Testis (tissue), 2 donors: ENCODE measurements at regions not wholly inside any gene's neighbourhood (a gene's known extent, or its start where the extent isn't known, plus 50 kb on each side); places are given as distances from the start of the nearest gene placed in this dataset.

ENCODE experiments used
- DNase-seq: peaks from one replicate; pipeline ENCODE4 v3.0.0-alpha.2; 2019
- H3K27ac ChIP-seq, 2 donors: fragments of 200-600 bp; sonication (generic); one replicate each; pipeline ENCODE4 v1.5.1; 2019
- H3K27me3 ChIP-seq: fragments of 200-600 bp; sonication (generic); one replicate; pipeline ENCODE4 v1.5.1; 2019
- H3K36me3 ChIP-seq: fragments of 200-600 bp; sonication (generic); one replicate; pipeline ENCODE4 v1.5.1; 2017; ENCODE audit warnings: low read depth; ENCODE audit errors: missing control alignments
- H3K4me1 ChIP-seq: fragments of 200-600 bp; sonication (generic); one replicate; pipeline ENCODE4 v1.5.1; 2019
- H3K4me3 ChIP-seq, 2 donors: fragments of 200-600 bp; sonication (generic); one replicate each; pipeline ENCODE4 v1.5.1; 2017 to 2019
- H3K9me3 ChIP-seq: fragments of 200-600 bp; sonication (generic); one replicate; pipeline ENCODE4 v1.5.1; 2017
- CTCF ChIP-seq, 3 experiments: fragments of 450-650 bp in 2 of 3; fragments of 200-600 bp in 1 of 3; sonication (generic) in 1 of 3; IDR thresholded peaks; one replicate each; pipeline ENCODE4 v1.5.1; 2016 to 2019; ENCODE audit warnings: antibody characterized with exemption in 3 of 3, mild to moderate bottlenecking in 2 of 3, moderate library complexity in 1 of 3
- POLR2A ChIP-seq: fragments of 450-650 bp; IDR thresholded peaks from one replicate; pipeline ENCODE4 v1.6.1; 2017; ENCODE audit warnings: antibody characterized with exemption, mild to moderate bottlenecking, moderate library complexity
- WGBS, 2 donors: methylation state at CpG; one replicate each; pipeline ENCODE4 v1.1.5; 2018; 5-methylcytosine and 5-hydroxymethylcytosine counted together
- intact Hi-C: fragments of 100-400 bp; cut with DNase I; formaldehyde crosslinking; loops from one replicate; pipeline ENCODE4 v1.15.1; 2023; ENCODE audit warnings: low total_unique reads

GRCh38 chr12:69074556-69075349, 141.8 kb upstream of the CPM start:
- no peak for TF ChIP-seq POLR2A
- TF ChIP-seq CTCF (IDR thresholded peaks at IDR 0.05), result no peak
- H3K27ac ChIP-seq, result no peak overlapping the region
- intact Hi-C loops, result no loop called here
- DNase-seq, result no peak
- no peaks in the 10 kb centered on the region for H3K9me3 ChIP-seq
- H3K4me3 ChIP-seq, result no peak overlapping the region
- H3K27me3 ChIP-seq, result no peaks in the 10 kb centered on the region
- H3K36me3 ChIP-seq, result no peaks in the 10 kb centered on the region
- WGBS, 2 donors, result 84 to 89% methylated on average over 5 of the region's 5 CpGs
- no peaks in the 10 kb centered on the region for H3K4me1 ChIP-seq

- no peak overlapping the region for H3K4me3 ChIP-seq
- H3K4me1 ChIP-seq, result no peaks in the 10 kb centered on the region
- no peak for DNase-seq
- H3K27ac ChIP-seq, result no peak overlapping the region
- no peaks in the 10 kb centered on the region for H3K9me3 ChIP-seq
- no peaks in the 10 kb centered on the region for H3K36me3 ChIP-seq
- intact Hi-C loops, result no loop called here
- no peaks in the 10 kb centered on the region for H3K27me3 ChIP-seq
- WGBS, 2 donors, result 72 to 86% methylated on average over 5 of the region's 5 CpGs
- TF ChIP-seq CTCF (IDR thresholded peaks at IDR 0.05), result no peak
- no peak for TF ChIP-seq POLR2A
Observed at GRCh38 chr12:69083689-69084088, 150.7 kb upstream of the CPM start.

- intact Hi-C loops, result no loop called here
- DNase-seq, result no peak
- Histone ChIP-seq H3K9me3 (no peaks in the 10 kb centered on the region), H3K4me1 (no peaks in the 10 kb centered on the region), H3K4me3 (no peak overlapping the region), H3K27ac (no peak overlapping the region), H3K36me3 (no peaks in the 10 kb centered on the region), H3K27me3 (no peaks in the 10 kb centered on the region)
- no peak for TF ChIP-seq POLR2A
- TF ChIP-seq CTCF (IDR thresholded peaks at IDR 0.05), result no peak
Observed at GRCh38 chr12:69084816-69085378, 151.9 kb upstream of the CPM start.

- intact Hi-C loops, result no loop called here
- TF ChIP-seq POLR2A, result no peak
- Histone ChIP-seq H3K4me3 (no peak overlapping the region), H3K36me3 (no peaks in the 10 kb centered on the region), H3K27me3 (no peaks in the 10 kb centered on the region), H3K9me3 (no peaks in the 10 kb centered on the region), H3K27ac (no peak overlapping the region), H3K4me1 (peaks cover 7% of the 10 kb centered on the region)
- 90 to 93% methylated on average over 2 of the region's 2 CpGs for WGBS, 2 donors
- DNase-seq, result no peak
Observed at GRCh38 chr12:69085852-69086251, 152.9 kb upstream of the CPM start.

- H3K4me1 ChIP-seq, result peaks cover 19% of the 10 kb centered on the region
- no peaks in the 10 kb centered on the region for H3K9me3 ChIP-seq
- WGBS, 2 donors, result 87 to 92% methylated on average over 8 of the region's 8 CpGs
- intact Hi-C loops, result no loop called here
- no peak overlapping the region for H3K27ac ChIP-seq
- no peaks in the 10 kb centered on the region for H3K27me3 ChIP-seq
- H3K36me3 ChIP-seq, result no peaks in the 10 kb centered on the region
- DNase-seq, result no peak
- no peak for TF ChIP-seq POLR2A
- no peak for TF ChIP-seq CTCF (IDR thresholded peaks at IDR 0.05)
- H3K4me3 ChIP-seq, result no peak overlapping the region
Observed at GRCh38 chr12:69087986-69088385, 151.4 kb upstream of the CPSF6 start.
